Gastrocnemius medialis (tissue), 4 donors: ENCODE measurements at regions not wholly inside any gene's neighbourhood (a gene's known extent, or its start where the extent isn't known, plus 50 kb on each side); places are given as distances from the start of the nearest gene placed in this dataset.

Experiments
- POLR2A ChIP-seq, 2 donors: fragments of 450-650 bp; IDR thresholded peaks; one replicate each; pipeline ENCODE4 v1.6.1; 2017; ENCODE audit warnings: antibody characterized with exemption in 2 of 2, mild to moderate bottlenecking in 2 of 2, moderate library complexity in 2 of 2
- TF ChIP-seq, protein P1 (sequence below), 5 experiments: fragments of 450-650 bp in 3 of 5; fragments of 200-600 bp in 2 of 5; sonication (generic) in 2 of 5; IDR thresholded peaks in 4 of 5; conservative IDR thresholded peaks in 1 of 5; 1 replicate in 4 of 5; 2 replicates in 1 of 5; pipeline ENCODE4 v1.5.1; 2016 to 2019; ENCODE audit warnings: antibody characterized with exemption in 5 of 5, mild to moderate bottlenecking in 3 of 5, moderate library complexity in 3 of 5

GRCh38 chr2:185174353-185174752, 564.3 kb upstream of the FSIP2 start:
- TF ChIP-seq, protein P1, sequence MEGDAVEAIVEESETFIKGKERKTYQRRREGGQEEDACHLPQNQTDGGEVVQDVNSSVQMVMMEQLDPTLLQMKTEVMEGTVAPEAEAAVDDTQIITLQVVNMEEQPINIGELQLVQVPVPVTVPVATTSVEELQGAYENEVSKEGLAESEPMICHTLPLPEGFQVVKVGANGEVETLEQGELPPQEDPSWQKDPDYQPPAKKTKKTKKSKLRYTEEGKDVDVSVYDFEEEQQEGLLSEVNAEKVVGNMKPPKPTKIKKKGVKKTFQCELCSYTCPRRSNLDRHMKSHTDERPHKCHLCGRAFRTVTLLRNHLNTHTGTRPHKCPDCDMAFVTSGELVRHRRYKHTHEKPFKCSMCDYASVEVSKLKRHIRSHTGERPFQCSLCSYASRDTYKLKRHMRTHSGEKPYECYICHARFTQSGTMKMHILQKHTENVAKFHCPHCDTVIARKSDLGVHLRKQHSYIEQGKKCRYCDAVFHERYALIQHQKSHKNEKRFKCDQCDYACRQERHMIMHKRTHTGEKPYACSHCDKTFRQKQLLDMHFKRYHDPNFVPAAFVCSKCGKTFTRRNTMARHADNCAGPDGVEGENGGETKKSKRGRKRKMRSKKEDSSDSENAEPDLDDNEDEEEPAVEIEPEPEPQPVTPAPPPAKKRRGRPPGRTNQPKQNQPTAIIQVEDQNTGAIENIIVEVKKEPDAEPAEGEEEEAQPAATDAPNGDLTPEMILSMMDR (IDR thresholded peaks at IDR 0.05 in 4 of 5, conservative IDR thresholded peaks at IDR 0.05 in 1 of 5) = no peak
- TF ChIP-seq POLR2A (IDR thresholded peaks at IDR 0.05) = no peak
